B cell (primary cell): ENCODE measurements at regions not wholly inside any gene's neighbourhood (a gene's known extent, or its start where the extent isn't known, plus 50 kb on each side); places are given as distances from the start of the nearest gene placed in this dataset.

ENCODE experiments used
- ATAC-seq: fragments of 200-7000 bp; cut with Tn5 transposase; one replicate; pipeline ENCODE4 v1.10.0; 2021; ENCODE audit warnings: low read depth, mild to moderate bottlenecking, moderate number of reproducible peaks, moderate library complexity
- CTCF ChIA-PET: fragments of 350-600 bp; sonication (Branson Sonifier 250); formaldehyde crosslinking; loops from one replicate; lab custom pipeline; 2021; ENCODE audit warnings: antibody characterized with exemption, inconsistent platforms; lab: Charles Lee
- POLR2A ChIA-PET: fragments of 350-600 bp; sonication (Branson Sonifier 250); formaldehyde crosslinking; loops from one replicate; lab custom pipeline; 2021; ENCODE audit warnings: antibody characterized with exemption; lab: Charles Lee
- DNase-seq: peaks from one replicate; pipeline ENCODE4 v3.0.0; 2013
- H2AFZ ChIP-seq: 2 replicates; pipeline ENCODE4 v1.6.1; 2012; ENCODE audit warnings: mild to moderate bottlenecking, low read depth, low read length; ENCODE audit not compliant: insufficient read depth, poor library complexity, severe bottlenecking
- H3K27ac ChIP-seq, 2 donors: 1 replicate in 1 of 2; 2 replicates in 1 of 2; pipeline ENCODE4 v1.5.1; 2012 to 2013; ENCODE audit warnings: low read length in 2 of 2, mild to moderate bottlenecking in 2 of 2, moderate library complexity in 1 of 2
- H3K27me3 ChIP-seq, 4 experiments: fragments of 200-600 bp in 1 of 4; sonication (generic) in 1 of 4; replicated peaks in 1 of 4; 1 replicate in 2 of 4; 2 replicates in 2 of 4; pipeline versions ENCODE4 v1.6.1 to v1.7.0; 2013 to 2016; ENCODE audit warnings: low read length in 3 of 4, mild to moderate bottlenecking in 2 of 4, mixed read lengths in 1 of 4, moderate library complexity in 1 of 4; ENCODE audit not compliant: insufficient read depth in 4 of 4, control insufficient read depth in 3 of 4; ENCODE audit errors: control extremely low read depth in 1 of 4
- H3K36me3 ChIP-seq, 2 experiments: replicated peaks in 1 of 2; 1 replicate in 1 of 2; 2 replicates in 1 of 2; pipeline versions ENCODE4 v1.6.1 to v1.7.1; 2013; ENCODE audit warnings: low read length in 1 of 2; ENCODE audit not compliant: insufficient read depth in 2 of 2, control insufficient read depth in 1 of 2; ENCODE audit errors: control extremely low read depth in 1 of 2, extremely low read depth in 1 of 2
- H3K4me1 ChIP-seq, 2 donors: fragments of 200-600 bp in 1 of 2; sonication (generic) in 1 of 2; 1 replicate in 1 of 2; 2 replicates in 1 of 2; pipeline versions ENCODE4 v1.5.1 to v1.6.1; 2013 to 2017; ENCODE audit warnings: low read length in 2 of 2; ENCODE audit not compliant: control insufficient read depth in 2 of 2, insufficient read depth in 2 of 2
- H3K4me2 ChIP-seq: replicated peaks from 2 replicates; pipeline ENCODE3; 2012; ENCODE audit warnings: mild to moderate bottlenecking, low read depth, low read length; ENCODE audit not compliant: poor library complexity, severe bottlenecking
- H3K4me3 ChIP-seq, 5 experiments: fragments of 200-600 bp in 1 of 5; sonication (generic) in 1 of 5; 1 replicate in 3 of 5; 2 replicates in 2 of 5; pipeline versions ENCODE4 v1.5.1 to v1.7.0; 2011 to 2016; ENCODE audit warnings: low read length in 4 of 5, mild to moderate bottlenecking in 4 of 5, low read depth in 2 of 5, control low read depth in 1 of 5, moderate library complexity in 1 of 5; ENCODE audit not compliant: insufficient read depth in 1 of 5; ENCODE audit errors: control extremely low read depth in 1 of 5, extremely low read depth in 1 of 5
- H3K79me2 ChIP-seq: fragments of 200-600 bp; sonication (generic); one replicate; pipeline ENCODE4 v1.6.0; 2016; ENCODE audit warnings: low read length; ENCODE audit not compliant: control insufficient read depth, insufficient read depth
- H3K9ac ChIP-seq: fragments of 200-600 bp; sonication (generic); 2 replicates; pipeline ENCODE4 v1.6.1; 2017; ENCODE audit warnings: mild to moderate bottlenecking, low read length, moderate library complexity
- H3K9me3 ChIP-seq, 3 donors: one replicate each; pipeline versions ENCODE4 v1.6.1 to v1.7.1; 2013; ENCODE audit warnings: low read length in 2 of 3; ENCODE audit not compliant: control insufficient read depth in 2 of 3, insufficient read depth in 1 of 3; ENCODE audit errors: control extremely low read depth in 1 of 3
- H4K20me1 ChIP-seq: 2 replicates; pipeline ENCODE4 v1.6.0; 2012; ENCODE audit warnings: mild to moderate bottlenecking, low read length; ENCODE audit not compliant: insufficient read depth, control insufficient read depth, poor library complexity, severe bottlenecking
- H3K27ac Mint-ChIP-seq: one replicate; pipeline ENCODE4 v1.8.0; 2021; ENCODE audit warnings: mixed read lengths
- H3K27me3 Mint-ChIP-seq: one replicate; pipeline ENCODE4 v1.8.0; 2021; ENCODE audit warnings: mixed read lengths
- H3K4me1 Mint-ChIP-seq: one replicate; pipeline ENCODE4 v1.8.0; 2021; ENCODE audit warnings: mixed read lengths
- H3K4me3 Mint-ChIP-seq: one replicate; pipeline ENCODE4 v1.8.0; 2021; ENCODE audit warnings: mixed read lengths
- H3K9me3 Mint-ChIP-seq: one replicate; pipeline ENCODE4 v1.8.0; 2022; ENCODE audit warnings: mixed read lengths; ENCODE audit not compliant: insufficient read depth
- CTCF ChIP-seq: fragments of 200-600 bp; IDR thresholded peaks from one replicate; pipeline ENCODE4 v1.8.0; 2022; ENCODE audit warnings: antibody characterized with exemption, mild to moderate bottlenecking
- EZH2 ChIP-seq: IDR thresholded peaks from 2 replicates; pipeline ENCODE4 v1.6.1; 2012; ENCODE audit warnings: borderline replicate concordance, low read depth, mild to moderate bottlenecking, moderate library complexity, low read length; ENCODE audit not compliant: insufficient read depth, poor library complexity, severe bottlenecking
- WGBS: methylation state at CpG from one replicate; pipeline ENCODE4 v1.1.5; 2013; ENCODE audit warnings: missing lambda C conversion rate; ENCODE audit not compliant: insufficient coverage; 5-methylcytosine and 5-hydroxymethylcytosine counted together
- intact Hi-C: fragments of 100-400 bp; cut with micrococcal nuclease; formaldehyde crosslinking; loops from one replicate; pipeline ENCODE4 v1.10.0; 2022

- H3K27ac ChIP-seq = no peak overlapping the region
- no peak for DNase-seq
- H3K9me3 Mint-ChIP-seq = peaks cover 3% of the 10 kb centered on the region
- no peaks in the 10 kb centered on the region for H3K4me1 ChIP-seq
- TF ChIP-seq EZH2 (no peak), CTCF (no peak)
- no peak for ATAC-seq
- no peaks in the 10 kb centered on the region for H4K20me1 ChIP-seq
- H3K9me3 ChIP-seq = peaks cover 0 to 6% (median 5%) of the 10 kb centered on the region in 3 donors
- no peak overlapping the region for H3K4me3 Mint-ChIP-seq
- no peaks in the 10 kb centered on the region for H3K4me1 Mint-ChIP-seq
- no peaks in the 10 kb centered on the region for H3K79me2 ChIP-seq
- WGBS = no CpG with 5 or more reads among the region's 1 CpG
- no peaks in the 10 kb centered on the region for H3K27me3 Mint-ChIP-seq
- intact Hi-C loops = no loop called here
- POLR2A ChIA-PET = no interaction called here
- CTCF ChIA-PET = no interaction called here
- no peak overlapping the region for H2AFZ ChIP-seq
- no peak overlapping the region for H3K4me2 ChIP-seq
- H3K36me3 ChIP-seq = no peaks in the 10 kb centered on the region
- H3K27ac Mint-ChIP-seq = no peak overlapping the region
- no peak overlapping the region for H3K9ac ChIP-seq
- no peak overlapping the region for H3K4me3 ChIP-seq
- no peaks in the 10 kb centered on the region for H3K27me3 ChIP-seq
These were observed 1458.6 kb upstream of the EYS start for GRCh38 chr6:67165606-67166005.

GRCh38 chr6:67160820-67161219 is 1453.8 kb upstream of the EYS start:
- DNase-seq (no peak), ATAC-seq (no peak)
- WGBS = 50% methylated on average over 1 of the region's 1 CpG
- Histone ChIP-seq H2AFZ (no peak overlapping the region), H3K9me3 (peaks cover 0 to 8% (median 7%) of the 10 kb centered on the region in 3 donors), H3K79me2 (no peaks in the 10 kb centered on the region), H3K4me3 (no peak overlapping the region), H3K27me3 (no peaks in the 10 kb centered on the region), H3K27ac (no peak overlapping the region), H3K4me1 (no peaks in the 10 kb centered on the region), H3K4me2 (no peak overlapping the region), H4K20me1 (no peaks in the 10 kb centered on the region), H3K36me3 (no peaks in the 10 kb centered on the region), H3K9ac (no peak overlapping the region)
- CTCF ChIA-PET = no interaction called here
- Mint-ChIP-seq H3K4me1 (no peaks in the 10 kb centered on the region), H3K27me3 (no peaks in the 10 kb centered on the region), H3K27ac (no peak overlapping the region), H3K4me3 (no peak overlapping the region), H3K9me3 (peaks cover 6% of the 10 kb centered on the region)
- POLR2A ChIA-PET = no interaction called here
- no peak for TF ChIP-seq EZH2
- TF ChIP-seq CTCF = no peak
- intact Hi-C loops = no loop called here
